Right lobe of liver (tissue), 4 donors: ENCODE measurements at regions not wholly inside any gene's neighbourhood (a gene's known extent, or its start where the extent isn't known, plus 50 kb on each side); places are given as distances from the start of the nearest gene placed in this dataset.

ENCODE experiments used
- POLR2A ChIP-seq: fragments of 450-650 bp; IDR thresholded peaks from one replicate; pipeline ENCODE4 v1.6.1; 2017; ENCODE audit warnings: antibody characterized with exemption, mild to moderate bottlenecking
- TF ChIP-seq, protein P1 (sequence below), 4 donors: fragments of 200-600 bp in 3 of 4; fragments of 450-650 bp in 1 of 4; IDR thresholded peaks; one replicate each; pipeline versions ENCODE4 v1.5.1 to v1.8.0; 2016 to 2022; ENCODE audit warnings: antibody characterized with exemption in 4 of 4, mild to moderate bottlenecking in 2 of 4
- donor health status: DM: no; HTN: no; CAD: no.
- donor health status: DM: no; HTN: no; CAD: no.
- donor health status: DM: no; HTN: yes; CAD: no.

DNA sequence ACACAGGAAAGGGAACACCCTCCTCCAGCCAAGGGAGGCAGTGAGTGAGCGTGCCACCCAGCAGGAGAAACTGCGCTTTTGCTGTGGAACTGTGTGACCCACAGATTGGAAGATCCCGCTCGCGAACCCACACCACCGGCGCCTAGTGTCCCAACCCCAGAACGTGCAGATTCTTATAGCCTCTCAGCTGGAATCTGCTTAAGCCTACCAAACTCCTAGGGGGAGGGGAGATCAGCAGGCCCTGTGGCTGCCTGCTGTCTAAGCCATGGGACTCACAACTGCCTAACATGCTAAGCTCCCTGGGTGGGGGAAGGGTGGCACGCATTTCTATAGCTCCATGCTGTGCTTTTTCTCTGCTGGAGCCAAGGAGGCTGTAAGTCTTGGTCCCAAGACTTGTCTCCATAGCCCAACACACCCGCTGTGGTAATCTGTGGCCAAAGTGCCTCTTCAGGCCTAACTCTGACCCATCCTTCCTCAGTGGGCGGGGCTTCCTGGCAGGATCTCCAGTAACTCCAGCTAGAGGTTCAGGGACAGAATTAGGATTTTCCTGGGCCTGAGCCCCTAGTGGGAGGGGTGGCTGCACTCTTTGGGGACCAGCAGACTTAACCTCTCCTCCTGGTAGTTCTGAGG, 485.0 kb downstream of the TAF11L14 start:
- TF ChIP-seq, protein P1, sequence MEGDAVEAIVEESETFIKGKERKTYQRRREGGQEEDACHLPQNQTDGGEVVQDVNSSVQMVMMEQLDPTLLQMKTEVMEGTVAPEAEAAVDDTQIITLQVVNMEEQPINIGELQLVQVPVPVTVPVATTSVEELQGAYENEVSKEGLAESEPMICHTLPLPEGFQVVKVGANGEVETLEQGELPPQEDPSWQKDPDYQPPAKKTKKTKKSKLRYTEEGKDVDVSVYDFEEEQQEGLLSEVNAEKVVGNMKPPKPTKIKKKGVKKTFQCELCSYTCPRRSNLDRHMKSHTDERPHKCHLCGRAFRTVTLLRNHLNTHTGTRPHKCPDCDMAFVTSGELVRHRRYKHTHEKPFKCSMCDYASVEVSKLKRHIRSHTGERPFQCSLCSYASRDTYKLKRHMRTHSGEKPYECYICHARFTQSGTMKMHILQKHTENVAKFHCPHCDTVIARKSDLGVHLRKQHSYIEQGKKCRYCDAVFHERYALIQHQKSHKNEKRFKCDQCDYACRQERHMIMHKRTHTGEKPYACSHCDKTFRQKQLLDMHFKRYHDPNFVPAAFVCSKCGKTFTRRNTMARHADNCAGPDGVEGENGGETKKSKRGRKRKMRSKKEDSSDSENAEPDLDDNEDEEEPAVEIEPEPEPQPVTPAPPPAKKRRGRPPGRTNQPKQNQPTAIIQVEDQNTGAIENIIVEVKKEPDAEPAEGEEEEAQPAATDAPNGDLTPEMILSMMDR (IDR thresholded peaks at IDR 0.05) = no peak
- TF ChIP-seq POLR2A = no peak
